Bronchial epithelial cell (primary cell): ENCODE measurements at regions not wholly inside any gene's neighbourhood (a gene's known extent, or its start where the extent isn't known, plus 50 kb on each side); places are given as distances from the start of the nearest gene placed in this dataset.

Experiments
- DNase-seq: peaks from one replicate; pipeline ENCODE4 v3.0.0-alpha.2; 2010; ENCODE audit warnings: low read depth
- FAIRE-seq: peaks from 2 replicates; lab custom pipeline; 2011; peaks lifted over from hg19 to GRCh38; lab: Jason Lieb, UNC
- H3K27me3 ChIP-seq: 2 replicates; pipeline ENCODE4 v1.5.1; 2011; ENCODE audit warnings: low read length; ENCODE audit not compliant: control insufficient read depth, insufficient read depth
- H3K36me3 ChIP-seq: 2 replicates; pipeline ENCODE4 v1.5.1; 2011; ENCODE audit warnings: low read length; ENCODE audit not compliant: control insufficient read depth, insufficient read depth
- H3K4me3 ChIP-seq: 2 replicates; pipeline ENCODE4 v1.5.1; 2011; ENCODE audit warnings: mild to moderate bottlenecking, low read depth, low read length, control low read depth
- CTCF ChIP-seq: IDR thresholded peaks from 2 replicates; pipeline ENCODE4 v1.5.1; 2011; ENCODE audit warnings: mild to moderate bottlenecking, moderate library complexity, low read length, control low read depth, inconsistent platforms; ENCODE audit not compliant: insufficient read depth, severe bottlenecking

DNA sequence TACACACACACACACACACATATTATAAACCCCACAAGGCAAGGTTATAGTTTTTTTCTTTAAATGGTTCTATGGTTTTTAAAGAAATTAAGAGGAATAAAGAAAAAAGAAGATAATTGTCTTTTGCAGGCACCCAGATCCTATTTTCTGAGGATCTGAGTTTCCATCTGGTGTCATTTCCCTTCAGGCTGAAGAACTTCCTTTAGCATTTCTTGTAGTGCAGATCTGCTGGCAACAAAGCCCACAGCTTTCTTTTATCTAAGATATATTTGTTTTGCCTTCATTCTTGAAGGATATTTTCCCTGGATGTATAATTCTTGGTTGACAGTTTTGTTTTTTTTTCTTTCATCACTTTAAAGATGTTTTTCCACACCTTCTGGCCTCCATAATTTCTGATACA, 57.6 kb upstream of the PMEPA1 start:
- no peak for TF ChIP-seq CTCF
- H3K36me3 ChIP-seq, result no peaks in the 10 kb centered on the region
- FAIRE-seq (no peak), DNase-seq (no peak)
- H3K4me3 ChIP-seq, result no peak overlapping the region
- H3K27me3 ChIP-seq, result no peaks in the 10 kb centered on the region

DNA sequence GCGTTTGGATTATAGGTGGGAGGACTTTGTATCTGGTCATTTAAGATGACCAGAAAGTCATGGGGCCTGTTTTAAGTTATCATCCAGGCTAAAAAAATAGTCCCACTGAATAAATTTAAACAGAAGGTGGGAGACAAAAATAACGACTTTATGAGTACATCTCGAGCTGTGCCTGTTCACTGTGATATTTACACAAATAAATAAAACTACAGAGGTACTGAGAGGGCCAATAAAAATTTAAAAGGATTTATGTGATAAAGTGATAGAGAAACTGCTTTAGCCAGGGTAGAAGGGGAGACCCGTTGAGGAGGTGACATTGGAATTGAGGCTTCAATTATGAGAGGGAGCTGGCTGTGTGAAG, 53.4 kb upstream of the PMEPA1 start:
- FAIRE-seq (no peak), DNase-seq (no peak)

DNA sequence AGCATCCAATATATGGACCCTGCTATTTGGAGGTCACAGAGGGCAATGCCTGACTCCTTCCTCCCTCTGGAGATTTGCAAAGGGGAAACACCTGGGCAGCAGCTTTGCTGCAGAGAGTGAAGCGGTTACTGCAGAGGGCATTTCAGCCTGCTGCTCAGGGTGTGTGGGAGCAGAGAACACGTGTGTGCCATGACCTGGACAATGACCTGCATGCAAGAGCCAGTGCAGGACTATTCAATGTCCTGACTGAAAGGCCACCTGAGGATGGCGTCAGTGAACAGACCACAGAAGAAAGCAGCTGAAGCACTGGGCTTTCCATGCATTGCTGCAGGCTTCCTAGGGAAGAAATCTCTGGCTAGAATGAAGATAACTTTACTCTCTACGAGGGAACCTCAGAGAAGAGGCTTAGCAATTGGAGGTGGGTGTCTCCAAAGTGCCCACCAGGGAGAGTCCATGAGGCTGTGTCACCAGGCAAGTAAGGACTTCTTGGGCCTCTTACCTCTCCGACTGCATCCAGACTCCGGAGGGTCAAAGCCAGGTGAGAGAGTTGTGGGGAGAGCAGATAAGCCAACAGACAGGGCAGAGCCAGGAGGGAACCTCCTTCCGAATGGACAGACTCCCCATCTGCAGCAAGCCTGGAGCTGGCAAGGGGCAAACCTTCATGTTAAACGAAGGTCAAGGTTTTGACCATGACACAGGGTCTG, 52.9 kb upstream of the PMEPA1 start:
- no peak overlapping the region for H3K4me3 ChIP-seq
- H3K27me3 ChIP-seq, result peaks cover 10% of the 10 kb centered on the region
- no peaks in the 10 kb centered on the region for H3K36me3 ChIP-seq
- FAIRE-seq (no peak), DNase-seq (no peak)
- TF ChIP-seq CTCF, result no peak

More for the DNA sequence above, 53.4 kb upstream of the PMEPA1 start:
- TF ChIP-seq CTCF, result no peak
- no peak overlapping the region for H3K4me3 ChIP-seq
- H3K36me3 ChIP-seq, result no peaks in the 10 kb centered on the region
- peaks cover 9% of the 10 kb centered on the region for H3K27me3 ChIP-seq

GRCh38 chr20:57761413-57761734, 51.6 kb upstream of the PMEPA1 start:
- Histone ChIP-seq H3K36me3 (no peaks in the 10 kb centered on the region), H3K4me3 (no peak overlapping the region), H3K27me3 (peaks cover 14% of the 10 kb centered on the region)
- no peak for FAIRE-seq
- no peak for TF ChIP-seq CTCF
- no peak for DNase-seq

GRCh38 chr20:57760698-57761412, 51.0 kb upstream of the PMEPA1 start:
- no peak overlapping the region for H3K4me3 ChIP-seq
- no peaks in the 10 kb centered on the region for H3K36me3 ChIP-seq
- H3K27me3 ChIP-seq, result peaks cover 14% of the 10 kb centered on the region
- peak; percentile 43 for DNase-seq
- TF ChIP-seq CTCF, result no peak
- FAIRE-seq, result no peak
